GM19351 (cell line): ENCODE measurements at regions not wholly inside any gene's neighbourhood (a gene's known extent, or its start where the extent isn't known, plus 50 kb on each side); places are given as distances from the start of the nearest gene placed in this dataset.
"Not testable (repeated sequence)": the region's sequence is repeated elsewhere in the genome, so short reads cannot be mapped to it uniquely, and the experiment has no call there.

Experiments
- ATAC-seq: cut with Tn5 transposase; IDR thresholded peaks from one replicate; pipeline ENCODE4 v1.9.1; 2021; ENCODE audit warnings: mild to moderate bottlenecking, moderate library complexity; ENCODE audit not compliant: unreplicated experiment

GRCh38 chr2:81412681-81413080 lies 1108.1 kb upstream of the LRRTM1 start:
- no peak for ATAC-seq

GRCh38 chr2:81403508-81403907 lies 1099.0 kb upstream of the LRRTM1 start:
- ATAC-seq = no peak

- ATAC-seq = no peak
Observed at GRCh38 chr2:81396417-81397019, 1092.0 kb upstream of the LRRTM1 start.

GRCh38 chr2:81395746-81396145 lies 1091.2 kb upstream of the LRRTM1 start:
- no peak for ATAC-seq

- ATAC-seq = no peak
Observed at GRCh38 chr2:81389203-81389602, 1084.7 kb upstream of the LRRTM1 start.

- ATAC-seq = no peak
Observed at GRCh38 chr2:81363800-81364199, 1059.2 kb upstream of the LRRTM1 start.

GRCh38 chr2:81362468-81362867 lies 1057.9 kb upstream of the LRRTM1 start:
- ATAC-seq = not testable (repeated sequence)

- ATAC-seq = no peak
Observed at GRCh38 chr2:81355436-81355835, 1050.9 kb upstream of the LRRTM1 start.

GRCh38 chr2:81334046-81334445 lies 1029.5 kb upstream of the LRRTM1 start:
- ATAC-seq = no peak

GRCh38 chr2:81328968-81329367 lies 1024.4 kb upstream of the LRRTM1 start:
- ATAC-seq = no peak

GRCh38 chr2:81327911-81328310 lies 1023.4 kb upstream of the LRRTM1 start:
- no peak for ATAC-seq

GRCh38 chr2:81324046-81324445 lies 1019.5 kb upstream of the LRRTM1 start:
- no peak for ATAC-seq

GRCh38 chr2:81304154-81304830 lies 999.7 kb upstream of the LRRTM1 start:
- ATAC-seq = no peak

- ATAC-seq = no peak
Observed at GRCh38 chr2:81303321-81303720, 998.8 kb upstream of the LRRTM1 start.

- ATAC-seq = no peak
Observed at GRCh38 chr2:81299841-81300240, 995.3 kb upstream of the LRRTM1 start.

GRCh38 chr2:81290846-81291245 lies 986.3 kb upstream of the LRRTM1 start:
- no peak for ATAC-seq

GRCh38 chr2:81283081-81283480 lies 978.5 kb upstream of the LRRTM1 start:
- no peak for ATAC-seq

- ATAC-seq = no peak
Observed at GRCh38 chr2:81282151-81282769, 977.7 kb upstream of the LRRTM1 start.

- ATAC-seq = no peak
Observed at GRCh38 chr2:81276595-81276994, 972.0 kb upstream of the LRRTM1 start.

- ATAC-seq = no peak
Observed at GRCh38 chr2:81266106-81266505, 961.6 kb upstream of the LRRTM1 start.

GRCh38 chr2:81263989-81264388 lies 959.4 kb upstream of the LRRTM1 start:
- ATAC-seq = no peak

- ATAC-seq = no peak
Observed at GRCh38 chr2:81260320-81260719, 955.8 kb upstream of the LRRTM1 start.
